Fibroblast of the aortic adventitia (primary cell): ENCODE measurements at regions not wholly inside any gene's neighbourhood (a gene's known extent, or its start where the extent isn't known, plus 50 kb on each side); places are given as distances from the start of the nearest gene placed in this dataset.

ENCODE experiments used
- DNase-seq: peaks from one replicate; pipeline ENCODE4 v3.0.0-alpha.2; 2010; ENCODE audit warnings: low read depth
- H3K4me3 ChIP-seq: 2 replicates; pipeline ENCODE4 v1.5.1; 2011; ENCODE audit warnings: low read depth, mild to moderate bottlenecking, control low read depth, low read length, moderate library complexity
- TF ChIP-seq, protein P1 (sequence below): IDR thresholded peaks from 2 replicates; pipeline ENCODE4 v1.5.1; 2011; ENCODE audit warnings: mild to moderate bottlenecking, low read length, control low read depth, inconsistent platforms; ENCODE audit not compliant: insufficient read depth

- DNase-seq = peak; percentile 94
- TF ChIP-seq, protein P1, sequence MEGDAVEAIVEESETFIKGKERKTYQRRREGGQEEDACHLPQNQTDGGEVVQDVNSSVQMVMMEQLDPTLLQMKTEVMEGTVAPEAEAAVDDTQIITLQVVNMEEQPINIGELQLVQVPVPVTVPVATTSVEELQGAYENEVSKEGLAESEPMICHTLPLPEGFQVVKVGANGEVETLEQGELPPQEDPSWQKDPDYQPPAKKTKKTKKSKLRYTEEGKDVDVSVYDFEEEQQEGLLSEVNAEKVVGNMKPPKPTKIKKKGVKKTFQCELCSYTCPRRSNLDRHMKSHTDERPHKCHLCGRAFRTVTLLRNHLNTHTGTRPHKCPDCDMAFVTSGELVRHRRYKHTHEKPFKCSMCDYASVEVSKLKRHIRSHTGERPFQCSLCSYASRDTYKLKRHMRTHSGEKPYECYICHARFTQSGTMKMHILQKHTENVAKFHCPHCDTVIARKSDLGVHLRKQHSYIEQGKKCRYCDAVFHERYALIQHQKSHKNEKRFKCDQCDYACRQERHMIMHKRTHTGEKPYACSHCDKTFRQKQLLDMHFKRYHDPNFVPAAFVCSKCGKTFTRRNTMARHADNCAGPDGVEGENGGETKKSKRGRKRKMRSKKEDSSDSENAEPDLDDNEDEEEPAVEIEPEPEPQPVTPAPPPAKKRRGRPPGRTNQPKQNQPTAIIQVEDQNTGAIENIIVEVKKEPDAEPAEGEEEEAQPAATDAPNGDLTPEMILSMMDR = no peak
Measured at GRCh38 chr5:53360811-53361210, 119.6 kb upstream of the FST start.

DNA sequence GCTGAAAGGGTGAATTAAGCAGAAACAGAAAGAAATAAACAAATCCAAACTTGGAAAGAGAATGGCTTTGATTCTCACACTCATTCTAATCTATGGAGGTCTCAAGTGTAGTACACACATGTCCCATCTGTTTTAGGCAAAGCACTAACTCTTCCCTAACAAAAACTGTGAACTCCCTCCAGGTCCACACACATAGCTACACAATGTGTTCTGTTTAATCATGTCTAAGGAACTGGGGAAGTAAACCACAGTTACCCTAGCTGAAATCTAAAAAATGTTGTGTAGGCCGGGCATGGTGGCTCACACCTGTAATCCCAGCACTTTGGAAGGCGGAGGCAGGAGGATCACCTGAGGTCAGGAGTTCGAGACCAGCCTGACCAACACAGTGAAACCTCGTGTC, 118.7 kb upstream of the FST start:
- no peak overlapping the region for H3K4me3 ChIP-seq
- TF ChIP-seq, protein P1 = no peak
- DNase-seq = no peak

More at GRCh38 chr5:53360811-53361210, 119.6 kb upstream of the FST start:
- no peak overlapping the region for H3K4me3 ChIP-seq

DNA sequence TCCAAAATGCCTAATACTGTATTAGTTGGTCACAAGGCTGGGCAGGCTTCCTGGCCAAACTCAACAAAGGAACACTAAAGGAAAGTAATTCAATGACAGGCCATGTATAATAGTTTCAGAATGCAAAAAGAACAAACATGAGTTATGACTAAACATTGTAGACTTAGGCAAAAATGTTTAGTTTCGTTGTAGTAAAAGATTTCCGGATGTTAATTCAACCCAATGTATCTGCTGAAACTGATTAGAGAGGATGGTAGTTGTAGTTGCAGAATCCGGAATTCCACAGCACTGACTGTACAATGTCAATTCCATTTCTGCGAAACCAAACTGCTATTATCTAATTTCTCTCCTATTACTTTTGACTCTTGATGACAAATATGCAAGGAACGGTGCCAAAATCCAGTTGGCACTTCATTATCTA, 117.9 kb upstream of the FST start:
- peak; percentile 100 for DNase-seq
- TF ChIP-seq, protein P1 = no peak
- H3K4me3 ChIP-seq = no peak overlapping the region

DNA sequence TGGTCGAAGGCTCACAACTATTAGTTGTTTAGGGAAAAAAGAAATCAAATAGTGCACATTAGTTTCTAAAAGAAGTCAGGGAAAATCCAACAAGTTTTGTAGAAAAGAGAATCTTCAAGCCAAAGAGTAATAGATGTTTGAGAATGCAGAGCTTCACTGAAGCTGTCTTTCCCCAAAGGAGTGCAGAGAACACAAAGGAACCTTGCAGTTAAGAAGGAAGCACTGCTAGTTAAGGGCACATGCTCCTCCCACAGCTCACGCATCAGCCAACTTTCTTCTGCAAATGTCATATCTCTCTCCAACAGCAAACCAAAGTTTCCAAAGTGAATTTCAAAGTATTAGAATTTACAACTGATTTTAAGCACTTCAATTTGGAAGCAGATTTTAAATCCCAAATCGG, 116.4 kb upstream of the FST start:
- no peak overlapping the region for H3K4me3 ChIP-seq
- peak; percentile 72 for DNase-seq
- TF ChIP-seq, protein P1 = no peak

- H3K4me3 ChIP-seq = no peak overlapping the region
- TF ChIP-seq, protein P1 = no peak
- DNase-seq = peak; percentile 42
Measured at GRCh38 chr5:53366245-53366644, 114.2 kb upstream of the FST start.

- no peak for DNase-seq
- TF ChIP-seq, protein P1 = no peak
- no peak overlapping the region for H3K4me3 ChIP-seq
Measured at GRCh38 chr5:53367727-53368126, 112.7 kb upstream of the FST start.

GRCh38 chr5:53368516-53368915, 111.9 kb upstream of the FST start:
- DNase-seq = peak; percentile 43
- TF ChIP-seq, protein P1 = no peak
- no peak overlapping the region for H3K4me3 ChIP-seq
